Common myeloid progenitor, CD34-positive (primary cell): ENCODE measurements at regions not wholly inside any gene's neighbourhood (a gene's known extent, or its start where the extent isn't known, plus 50 kb on each side); places are given as distances from the start of the nearest gene placed in this dataset.

Experiments used
- CTCF ChIA-PET: fragments of 350-600 bp; sonication (Branson Sonifier 250); formaldehyde crosslinking; loops from one replicate; lab custom pipeline; 2021; ENCODE audit warnings: antibody characterized with exemption; lab: Charles Lee
- POLR2A ChIA-PET: fragments of 350-600 bp; sonication (Branson Sonifier 250); formaldehyde crosslinking; loops from one replicate; lab custom pipeline; 2021; ENCODE audit warnings: antibody characterized with exemption; lab: Charles Lee
- DNase-seq, 3 donors: peaks; one replicate each; pipeline versions ENCODE4 v3.0.0 to v3.0.0-alpha.2; 2013
- H3K27ac ChIP-seq, 2 experiments: 1 replicate in 1 of 2; 2 replicates in 1 of 2; pipeline ENCODE4 v1.7.0; 2013; ENCODE audit warnings: inconsistent platforms in 2 of 2, low read length in 2 of 2, mild to moderate bottlenecking in 2 of 2, low read depth in 1 of 2, moderate library complexity in 1 of 2; ENCODE audit not compliant: severe bottlenecking in 2 of 2, insufficient read depth in 1 of 2, poor library complexity in 1 of 2
- H3K27me3 ChIP-seq, 5 experiments: replicated peaks in 2 of 5; 1 replicate in 3 of 5; 2 replicates in 2 of 5; pipeline versions ENCODE4 v1.6.1 to v1.7.0; 2013; ENCODE audit warnings: low read length in 4 of 5, mild to moderate bottlenecking in 2 of 5, moderate library complexity in 2 of 5, inconsistent platforms in 1 of 5; ENCODE audit not compliant: insufficient read depth in 5 of 5, control insufficient read depth in 4 of 5
- H3K36me3 ChIP-seq, 4 experiments: 1 replicate in 2 of 4; 2 replicates in 2 of 4; pipeline versions ENCODE4 v1.6.1 to v1.7.0; 2013; ENCODE audit warnings: low read length in 3 of 4, control low read depth in 1 of 4, mild to moderate bottlenecking in 1 of 4; ENCODE audit not compliant: control insufficient read depth in 4 of 4, insufficient read depth in 4 of 4
- H3K4me1 ChIP-seq, 4 experiments: 1 replicate in 3 of 4; 2 replicates in 1 of 4; pipeline versions ENCODE4 v1.6.1 to v1.7.1; 2013; ENCODE audit warnings: low read length in 3 of 4, mild to moderate bottlenecking in 3 of 4, control low read depth in 1 of 4, inconsistent platforms in 1 of 4, moderate library complexity in 1 of 4; ENCODE audit not compliant: control insufficient read depth in 4 of 4, insufficient read depth in 4 of 4; ENCODE audit errors: control extremely low read depth in 1 of 4
- H3K4me3 ChIP-seq, 7 experiments: 1 replicate in 4 of 7; 2 replicates in 3 of 7; pipeline versions ENCODE4 v1.5.1 to v1.7.0; 2013; ENCODE audit warnings: mild to moderate bottlenecking in 7 of 7, low read length in 6 of 7, moderate library complexity in 6 of 7, inconsistent platforms in 2 of 7, low read depth in 2 of 7, control low read depth in 1 of 7; ENCODE audit not compliant: insufficient read depth in 4 of 7, control insufficient read depth in 1 of 7; ENCODE audit errors: extremely low read depth in 1 of 7
- H3K9me3 ChIP-seq, 5 experiments: 1 replicate in 4 of 5; 2 replicates in 1 of 5; pipeline versions ENCODE4 v1.6.1 to v1.7.1; 2013; ENCODE audit warnings: low read length in 4 of 5, mild to moderate bottlenecking in 2 of 5, inconsistent platforms in 1 of 5, low read depth in 1 of 5, moderate library complexity in 1 of 5; ENCODE audit not compliant: control insufficient read depth in 4 of 5, insufficient read depth in 2 of 5; ENCODE audit errors: control extremely low read depth in 1 of 5
- WGBS: methylation state at CpG from one replicate; pipeline ENCODE4 v1.1.5; 2013; ENCODE audit not compliant: insufficient coverage; 5-methylcytosine and 5-hydroxymethylcytosine counted together

GRCh38 chr4:29043411-29043810 lies 1676.8 kb upstream of the PCDH7 start:
- H3K4me1 ChIP-seq: peaks cover 0 to 3% (median 0%) of the 10 kb centered on the region in 4 experiments
- WGBS: 94% methylated on average over 2 of the region's 5 CpGs

GRCh38 chr4:29046186-29046585 lies 1674.0 kb upstream of the PCDH7 start:
- Histone ChIP-seq H3K27me3 (no peaks in the 10 kb centered on the region), H3K27ac (no peak overlapping the region), H3K4me1 (no peaks in the 10 kb centered on the region), H3K9me3 (no peaks in the 10 kb centered on the region), H3K4me3 (no peak overlapping the region), H3K36me3 (no peaks in the 10 kb centered on the region)
- ChIA-PET CTCF (no interaction called here), POLR2A (no interaction called here)
- WGBS: 40% methylated on average over 1 of the region's 2 CpGs
- no peak for DNase-seq

More at GRCh38 chr4:29043411-29043810, 1676.8 kb upstream of the PCDH7 start:
- POLR2A ChIA-PET: no interaction called here
- Histone ChIP-seq H3K27ac (no peak overlapping the region), H3K36me3 (no peaks in the 10 kb centered on the region), H3K9me3 (no peaks in the 10 kb centered on the region), H3K4me3 (no peak overlapping the region), H3K27me3 (no peaks in the 10 kb centered on the region)
- CTCF ChIA-PET: no interaction called here
- no peak for DNase-seq

- H3K4me1 ChIP-seq: no peaks in the 10 kb centered on the region
- ChIA-PET CTCF (no interaction called here), POLR2A (no interaction called here)
- H3K27me3 ChIP-seq: no peaks in the 10 kb centered on the region
- no peaks in the 10 kb centered on the region for H3K9me3 ChIP-seq
- H3K36me3 ChIP-seq: no peaks in the 10 kb centered on the region
- H3K27ac ChIP-seq: no peak overlapping the region
- WGBS: 100% methylated on average over 1 of the region's 2 CpGs
- DNase-seq: no peak
- no peak overlapping the region for H3K4me3 ChIP-seq
These were observed 1673.4 kb upstream of the PCDH7 start for GRCh38 chr4:29046781-29047180.

- CTCF ChIA-PET: no interaction called here
- WGBS: 94% methylated on average over 26 of the region's 28 CpGs
These were observed 1672.7 kb upstream of the PCDH7 start for GRCh38 chr4:29047341-29048041.

GRCh38 chr4:29051381-29051965 lies 1668.7 kb upstream of the PCDH7 start:
- Histone ChIP-seq H3K4me3 (no peak overlapping the region), H3K27ac (no peak overlapping the region), H3K36me3 (no peaks in the 10 kb centered on the region), H3K9me3 (no peaks in the 10 kb centered on the region), H3K4me1 (no peaks in the 10 kb centered on the region), H3K27me3 (no peaks in the 10 kb centered on the region)
- ChIA-PET POLR2A (no interaction called here), CTCF (no interaction called here)
- no peak for DNase-seq
- WGBS: 56% methylated on average over 2 of the region's 4 CpGs

More at GRCh38 chr4:29047341-29048041, 1672.7 kb upstream of the PCDH7 start:
- Histone ChIP-seq H3K9me3 (no peaks in the 10 kb centered on the region), H3K27me3 (no peaks in the 10 kb centered on the region), H3K27ac (no peak overlapping the region), H3K36me3 (no peaks in the 10 kb centered on the region), H3K4me3 (no peak overlapping the region), H3K4me1 (no peaks in the 10 kb centered on the region)
- no peak for DNase-seq
- POLR2A ChIA-PET: no interaction called here

- Histone ChIP-seq H3K27me3 (no peaks in the 10 kb centered on the region), H3K4me3 (no peak overlapping the region), H3K36me3 (no peaks in the 10 kb centered on the region), H3K9me3 (no peaks in the 10 kb centered on the region), H3K27ac (no peak overlapping the region), H3K4me1 (no peaks in the 10 kb centered on the region)
- ChIA-PET CTCF (no interaction called here), POLR2A (no interaction called here)
- DNase-seq: no peak
- 86% methylated on average over 1 of the region's 4 CpGs for WGBS
These were observed 1667.9 kb upstream of the PCDH7 start for GRCh38 chr4:29052266-29052665.

- DNase-seq: no peak
- POLR2A ChIA-PET: no interaction called here
- no peaks in the 10 kb centered on the region for H3K27me3 ChIP-seq
- no peaks in the 10 kb centered on the region for H3K9me3 ChIP-seq
- WGBS: 100% methylated on average over 1 of the region's 2 CpGs
- no peaks in the 10 kb centered on the region for H3K4me1 ChIP-seq
- CTCF ChIA-PET: no interaction called here
- H3K27ac ChIP-seq: no peak overlapping the region
- H3K36me3 ChIP-seq: no peaks in the 10 kb centered on the region
- H3K4me3 ChIP-seq: no peak overlapping the region
These were observed 1661.6 kb upstream of the PCDH7 start for GRCh38 chr4:29058531-29058930.
